Esophagus squamous epithelium (tissue), 4 donors: ENCODE measurements at regions not wholly inside any gene's neighbourhood (a gene's known extent, or its start where the extent isn't known, plus 50 kb on each side); places are given as distances from the start of the nearest gene placed in this dataset.

Experiments used
- POLR2A ChIP-seq, 4 donors: fragments of 450-650 bp; IDR thresholded peaks; one replicate each; pipeline ENCODE4 v1.6.1; 2017; ENCODE audit warnings: antibody characterized with exemption in 4 of 4, mild to moderate bottlenecking in 4 of 4, moderate library complexity in 3 of 4
- TF ChIP-seq, protein P1 (sequence below), 6 experiments: fragments of 450-650 bp in 4 of 6; fragments of 200-600 bp in 2 of 6; sonication (generic) in 2 of 6; IDR thresholded peaks; one replicate each; pipeline ENCODE4 v1.5.1; 2016 to 2019; ENCODE audit warnings: antibody characterized with exemption in 6 of 6, mild to moderate bottlenecking in 4 of 6, moderate library complexity in 4 of 6

- TF ChIP-seq, protein P1, sequence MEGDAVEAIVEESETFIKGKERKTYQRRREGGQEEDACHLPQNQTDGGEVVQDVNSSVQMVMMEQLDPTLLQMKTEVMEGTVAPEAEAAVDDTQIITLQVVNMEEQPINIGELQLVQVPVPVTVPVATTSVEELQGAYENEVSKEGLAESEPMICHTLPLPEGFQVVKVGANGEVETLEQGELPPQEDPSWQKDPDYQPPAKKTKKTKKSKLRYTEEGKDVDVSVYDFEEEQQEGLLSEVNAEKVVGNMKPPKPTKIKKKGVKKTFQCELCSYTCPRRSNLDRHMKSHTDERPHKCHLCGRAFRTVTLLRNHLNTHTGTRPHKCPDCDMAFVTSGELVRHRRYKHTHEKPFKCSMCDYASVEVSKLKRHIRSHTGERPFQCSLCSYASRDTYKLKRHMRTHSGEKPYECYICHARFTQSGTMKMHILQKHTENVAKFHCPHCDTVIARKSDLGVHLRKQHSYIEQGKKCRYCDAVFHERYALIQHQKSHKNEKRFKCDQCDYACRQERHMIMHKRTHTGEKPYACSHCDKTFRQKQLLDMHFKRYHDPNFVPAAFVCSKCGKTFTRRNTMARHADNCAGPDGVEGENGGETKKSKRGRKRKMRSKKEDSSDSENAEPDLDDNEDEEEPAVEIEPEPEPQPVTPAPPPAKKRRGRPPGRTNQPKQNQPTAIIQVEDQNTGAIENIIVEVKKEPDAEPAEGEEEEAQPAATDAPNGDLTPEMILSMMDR (IDR thresholded peaks at IDR 0.05): no peak
- TF ChIP-seq POLR2A (IDR thresholded peaks at IDR 0.05): no peak
Observed at GRCh38 chr3:165455360-165455759, 259.2 kb upstream of the SLITRK3 start.
